ENCODE measurements at regions not wholly inside any gene's neighbourhood (a gene's known extent, or its start where the extent isn't known, plus 50 kb on each side); places are given as distances from the start of the nearest gene placed in this dataset.

- TF ChIP-seq CTCF (IDR thresholded peaks at IDR 0.05; ENCODE audit: poor library complexity) (no peak), EZH2phosphoT487 (IDR thresholded peaks at IDR 0.05; ENCODE audit: low read depth, severe bottlenecking, unreplicated experiment) (no peak)
These were observed 1957.9 kb downstream of the SUCLG1 start for GRCh38 chr2:82501217-82501616.
